Ramos (cell line): ENCODE measurements at regions not wholly inside any gene's neighbourhood (a gene's known extent, or its start where the extent isn't known, plus 50 kb on each side); places are given as distances from the start of the nearest gene placed in this dataset.
"Not testable (repeated sequence)": the region's sequence is repeated elsewhere in the genome, so short reads cannot be mapped to it uniquely, and the experiment has no call there.

Experiments used
- in situ Hi-C: fragments of 300-500 bp; cut with MboI; formaldehyde crosslinking; loops from one replicate; pipeline ENCODE4 v1.14.3; 2022; ENCODE audit warnings: low sequenced_read_pairs; ENCODE audit not compliant: unreplicated experiment

GRCh38 chr16:85215478-85216118 is 103.3 kb upstream of the CIBAR2 start:
- in situ Hi-C loops = no loop called here

DNA sequence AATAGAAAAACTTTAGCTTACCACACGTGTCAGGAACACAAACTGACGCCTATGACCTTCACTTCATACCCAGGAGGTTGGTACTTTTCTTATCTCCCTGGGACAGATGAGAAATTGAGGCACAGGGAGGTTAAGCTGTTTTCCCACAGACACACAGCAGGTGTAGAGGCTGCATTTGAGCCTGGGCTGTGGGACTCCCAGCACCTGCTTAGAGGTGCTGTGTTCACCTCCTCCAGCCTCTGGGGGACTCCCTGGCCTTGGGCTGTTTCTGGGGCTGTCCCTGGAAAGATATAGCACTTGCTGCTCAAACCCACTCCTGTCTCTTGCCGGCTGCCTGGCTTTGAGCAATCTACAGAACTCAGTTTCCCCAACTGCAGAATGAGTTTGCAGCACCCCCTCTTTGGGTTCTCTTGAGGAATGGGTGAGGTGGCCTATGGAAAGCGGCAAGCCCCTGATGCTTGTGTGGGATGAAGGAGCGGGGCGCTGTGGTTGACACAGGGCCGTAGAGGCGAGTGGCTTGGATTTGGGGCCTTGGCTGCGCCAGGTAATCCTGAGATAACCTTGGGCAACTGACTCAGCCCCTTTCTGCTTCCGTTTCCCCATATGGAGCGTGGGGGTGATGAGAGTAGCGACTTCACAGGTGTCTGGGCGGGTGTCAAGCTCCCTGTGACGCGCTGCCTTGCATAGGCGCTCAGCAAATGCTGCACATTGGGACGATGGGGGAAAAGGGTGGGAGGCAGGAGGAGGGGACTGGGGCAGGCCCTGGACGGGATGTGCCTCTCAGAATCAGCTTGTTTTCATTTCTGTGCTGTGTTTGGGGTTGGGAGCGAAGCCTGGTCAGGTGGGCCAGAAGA is 104.5 kb upstream of the CIBAR2 start:
- in situ Hi-C loops = no loop called here

GRCh38 chr16:85220125-85220839 is 108.0 kb upstream of the CIBAR2 start:
- in situ Hi-C loops = no loop called here

DNA sequence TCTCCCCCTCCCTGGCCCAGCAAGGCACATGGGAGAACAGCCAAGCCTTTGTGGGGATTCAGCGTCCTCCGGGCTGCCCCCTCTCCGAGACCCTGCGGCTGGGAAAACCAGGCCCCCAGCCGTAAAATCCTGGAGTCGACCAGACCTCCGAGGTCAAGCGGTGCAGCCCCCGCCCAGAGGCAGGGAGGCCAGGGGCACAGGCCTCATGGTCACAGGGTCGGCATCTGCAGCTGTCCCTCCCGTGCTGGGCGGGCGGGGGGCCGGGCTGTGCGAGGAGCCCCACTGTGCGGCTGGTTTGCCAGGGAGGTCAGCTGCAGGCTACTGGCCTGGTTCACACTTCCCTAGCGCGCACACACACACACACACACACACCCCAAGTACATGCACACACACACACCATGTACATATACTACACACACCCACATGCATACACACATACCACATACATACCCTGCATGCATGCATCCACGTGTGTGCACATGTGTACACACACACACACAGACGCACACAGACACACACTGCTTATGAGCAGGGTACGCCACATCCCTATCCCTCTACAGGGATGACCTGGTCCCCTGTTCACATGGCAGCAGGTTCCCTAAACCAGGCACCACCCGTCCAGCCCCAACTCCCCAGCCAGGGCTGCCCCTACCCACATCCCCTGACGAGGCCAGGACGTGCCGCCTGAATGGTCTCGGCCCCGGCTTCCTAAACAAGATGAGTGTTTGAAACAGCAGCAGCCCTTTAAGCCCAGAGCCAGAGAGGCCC is 108.9 kb upstream of the CIBAR2 start:
- in situ Hi-C loops = no loop called here

GRCh38 chr16:85221771-85222154 is 109.5 kb upstream of the CIBAR2 start:
- in situ Hi-C loops = no loop called here

- in situ Hi-C loops = no loop called here
These were observed 110.0 kb upstream of the CIBAR2 start for GRCh38 chr16:85222155-85222863.

- in situ Hi-C loops = no loop called here
These were observed 113.0 kb upstream of the CIBAR2 start for GRCh38 chr16:85225257-85225656.

DNA sequence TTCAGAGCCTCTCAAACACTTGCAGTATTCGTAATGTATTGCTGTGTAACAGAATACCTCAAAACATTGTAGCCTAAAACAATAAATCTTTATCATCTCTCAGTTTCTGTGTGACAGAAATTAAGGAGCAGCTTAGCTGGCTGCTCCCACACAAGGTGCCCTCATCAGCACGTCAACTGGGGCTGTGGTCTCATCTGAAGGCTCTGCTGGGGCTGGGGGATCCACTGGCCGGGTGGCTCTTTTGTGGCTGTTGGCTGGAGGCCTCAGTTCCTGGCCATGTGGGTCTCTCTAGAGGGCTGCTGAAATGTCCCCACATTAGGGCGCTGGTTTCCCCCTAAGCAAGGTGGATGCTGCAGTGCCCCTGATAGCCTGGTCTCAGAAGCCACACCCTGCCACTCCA is 113.4 kb upstream of the CIBAR2 start:
- in situ Hi-C loops = no loop called here

DNA sequence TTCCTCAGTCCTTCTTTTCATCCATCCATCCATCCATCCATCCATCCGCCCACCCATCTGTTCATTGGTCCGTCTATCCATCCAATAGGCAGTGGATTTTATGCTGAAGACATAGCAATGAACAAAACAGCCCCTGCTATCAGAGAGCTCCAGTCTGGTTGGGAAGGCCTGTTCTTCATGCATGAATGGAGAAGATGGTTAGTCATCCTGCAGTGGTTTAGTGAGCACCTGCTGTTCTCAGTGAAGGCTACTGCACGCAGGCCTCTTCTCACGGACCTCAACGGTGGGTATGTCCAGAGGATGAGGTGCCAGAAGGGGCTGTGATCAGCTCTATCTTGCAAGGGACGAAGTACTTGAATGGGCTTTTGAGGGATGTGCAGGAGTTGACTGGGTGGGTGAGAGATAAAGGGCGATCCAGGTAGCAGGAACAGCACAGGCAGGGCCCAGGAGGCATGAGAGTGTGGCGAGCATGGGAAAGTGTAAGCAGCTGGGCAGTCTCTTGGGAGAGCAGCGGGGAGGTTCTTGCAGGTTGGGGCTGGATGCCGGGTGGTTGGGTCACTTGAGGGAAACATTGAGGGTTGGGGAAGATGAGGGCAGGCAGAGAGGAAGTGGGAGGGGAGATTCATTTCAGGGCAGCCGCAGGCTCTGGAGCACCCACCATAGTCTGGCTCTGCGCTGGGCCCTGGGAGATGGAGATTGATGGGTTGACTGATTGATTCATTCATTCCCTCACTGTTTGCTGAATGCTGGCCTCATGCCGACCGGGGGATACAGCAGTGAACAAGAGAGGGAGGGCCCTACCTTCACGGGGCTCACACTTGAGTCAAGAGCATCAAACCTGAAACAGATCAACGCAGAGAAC is 115.0 kb upstream of the CIBAR2 start:
- in situ Hi-C loops = no loop called here

DNA sequence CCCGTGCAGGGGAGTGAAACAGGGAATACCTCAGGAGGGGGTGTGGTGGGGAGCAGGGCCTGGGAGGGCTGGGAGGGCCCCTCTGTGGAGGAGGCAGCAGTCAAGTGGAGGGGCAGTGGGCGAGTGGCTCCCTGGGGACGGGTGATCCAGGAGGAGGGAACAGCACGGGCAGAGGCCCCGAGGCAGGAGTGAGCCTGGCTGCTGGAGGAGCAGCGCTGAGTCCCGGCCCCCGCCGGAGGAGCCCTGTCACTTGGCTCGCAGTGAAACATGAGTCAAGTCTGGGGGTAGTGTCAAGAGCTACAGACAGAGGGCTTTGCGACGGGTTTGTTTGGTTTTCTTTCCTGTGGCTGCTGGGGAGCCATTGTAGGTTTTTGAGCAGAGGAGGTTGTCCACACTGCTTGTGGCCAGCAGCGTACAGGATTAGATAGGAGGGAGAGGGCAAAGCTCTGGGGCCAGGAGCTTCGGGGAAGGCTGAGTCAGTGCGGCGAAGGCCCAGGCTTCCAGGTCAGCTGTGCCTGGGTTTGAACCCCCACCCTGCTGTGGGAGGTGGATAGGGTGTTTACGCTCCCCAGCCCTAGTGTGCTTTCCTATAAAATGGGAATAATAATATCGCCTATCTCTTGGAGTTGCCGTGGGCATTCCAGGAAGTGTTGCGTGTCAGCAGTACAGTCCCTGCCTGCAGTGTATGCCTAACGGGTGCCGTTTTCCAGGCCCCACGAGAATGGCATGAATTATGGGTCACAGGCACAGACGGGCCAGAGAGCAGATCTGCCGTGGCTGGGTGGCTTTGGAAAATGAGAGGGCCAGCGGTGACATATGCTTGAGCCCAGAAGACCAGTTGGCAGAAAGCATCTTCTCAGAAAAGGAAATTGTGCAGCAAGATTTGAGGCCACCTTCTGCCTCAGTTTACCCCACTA is 115.9 kb upstream of the CIBAR2 start:
- in situ Hi-C loops = no loop called here

DNA sequence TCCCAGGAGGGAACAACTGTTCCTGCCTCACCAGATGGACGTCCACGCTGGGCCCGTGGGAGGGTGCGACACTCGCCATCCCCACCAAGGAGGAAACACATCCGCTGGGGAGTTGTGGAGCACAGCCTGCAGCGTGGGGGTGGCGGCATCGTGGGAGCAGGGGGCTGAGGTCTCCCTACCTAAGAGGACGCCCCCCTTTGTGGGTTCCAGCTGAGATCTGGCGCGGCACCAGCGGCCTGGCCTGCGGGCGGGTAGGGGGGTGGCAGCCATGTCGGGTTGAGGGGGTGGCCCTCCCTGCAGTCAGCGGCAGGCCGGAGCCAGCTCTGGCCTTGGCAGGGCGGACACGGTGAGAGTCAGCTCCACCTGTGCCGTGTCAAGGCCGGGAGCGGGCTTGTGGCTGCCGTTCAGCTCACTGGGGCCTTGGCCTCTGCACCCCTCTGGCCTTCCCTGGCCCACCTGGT is 116.7 kb upstream of the CIBAR2 start:
- in situ Hi-C loops = no loop called here

GRCh38 chr16:85229869-85230462 is 117.7 kb upstream of the CIBAR2 start:
- in situ Hi-C loops = no loop called here

DNA sequence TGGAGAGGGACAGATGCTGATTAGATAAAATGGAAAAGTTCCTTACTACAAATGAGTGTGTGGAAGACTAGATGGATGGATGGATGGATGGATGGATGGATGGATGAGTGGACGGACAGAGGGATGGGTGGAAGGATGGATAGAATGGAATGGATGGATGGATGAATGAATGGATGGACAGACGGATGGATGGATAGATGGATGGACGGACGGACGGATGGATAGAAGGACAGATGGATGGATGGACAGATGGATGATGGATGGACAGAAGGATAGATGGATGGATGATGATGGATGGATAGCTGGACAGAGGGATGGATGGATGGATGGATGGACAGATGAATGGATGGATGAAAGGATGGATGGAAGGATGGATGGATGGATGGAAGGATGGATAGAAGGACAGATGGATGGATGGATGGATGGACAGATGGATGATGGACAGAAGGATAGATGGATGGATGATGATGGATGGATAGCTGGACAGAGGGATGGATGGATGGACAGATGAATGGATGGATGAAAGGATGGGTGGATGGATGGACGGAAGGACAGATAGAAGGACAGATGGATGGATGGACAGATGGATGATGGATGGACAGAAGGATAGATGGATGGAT is 118.6 kb upstream of the CIBAR2 start:
- in situ Hi-C loops = not testable (repeated sequence)

GRCh38 chr16:85231959-85232358 is 119.7 kb upstream of the CIBAR2 start:
- in situ Hi-C loops = no loop called here

- in situ Hi-C loops = no loop called here
These were observed 120.3 kb upstream of the CIBAR2 start for GRCh38 chr16:85232369-85233142.

GRCh38 chr16:85233516-85233915 is 121.2 kb upstream of the CIBAR2 start:
- in situ Hi-C loops = no loop called here
